Epithelial cell of esophagus (primary cell): ENCODE measurements at regions not wholly inside any gene's neighbourhood (a gene's known extent, or its start where the extent isn't known, plus 50 kb on each side); places are given as distances from the start of the nearest gene placed in this dataset.

ENCODE experiments used
- DNase-seq: peaks from one replicate; pipeline ENCODE4 v3.0.0; 2010; ENCODE audit warnings: low read depth
- H3K4me3 ChIP-seq: 2 replicates; pipeline ENCODE4 v1.5.1; 2011; ENCODE audit warnings: mild to moderate bottlenecking, low read length, control low read depth
- CTCF ChIP-seq: IDR thresholded peaks from 2 replicates; pipeline ENCODE4 v1.5.1; 2011; ENCODE audit warnings: low read depth, mild to moderate bottlenecking, low read length, control low read depth, inconsistent platforms; ENCODE audit not compliant: insufficient read depth; ENCODE audit errors: missing control alignments

DNA sequence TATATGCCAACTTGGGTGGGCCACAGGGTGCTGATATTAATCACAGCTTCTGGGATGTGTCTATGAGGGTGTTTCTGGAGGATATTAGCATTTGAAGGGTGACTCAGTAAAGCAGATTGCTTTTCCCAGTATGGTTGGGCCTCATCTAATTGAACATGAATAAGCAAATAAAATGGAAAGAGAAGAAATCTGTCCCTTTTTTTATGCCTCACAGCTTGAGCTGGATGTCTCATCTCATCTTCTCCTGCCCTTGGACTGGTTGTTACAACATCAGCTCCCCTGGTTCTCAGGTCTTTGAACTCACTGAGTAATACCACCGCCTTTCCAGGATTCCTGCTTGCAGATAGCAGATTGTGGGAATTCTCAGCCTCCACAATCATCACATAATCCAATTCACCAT lies 1149.2 kb downstream of the PCDH18 start:
- TF ChIP-seq CTCF, result no peak
- no peak overlapping the region for H3K4me3 ChIP-seq
- DNase-seq, result peak; percentile 8

- TF ChIP-seq CTCF, result no peak
- H3K4me3 ChIP-seq, result no peak overlapping the region
- no peak for DNase-seq
Observed at GRCh38 chr4:136371231-136371630, 1161.1 kb downstream of the PCDH18 start.

- peak; percentile 32 for DNase-seq
- H3K4me3 ChIP-seq, result no peak overlapping the region
- TF ChIP-seq CTCF, result no peak
Observed at GRCh38 chr4:136369073-136369472, 1163.2 kb downstream of the PCDH18 start.

DNA sequence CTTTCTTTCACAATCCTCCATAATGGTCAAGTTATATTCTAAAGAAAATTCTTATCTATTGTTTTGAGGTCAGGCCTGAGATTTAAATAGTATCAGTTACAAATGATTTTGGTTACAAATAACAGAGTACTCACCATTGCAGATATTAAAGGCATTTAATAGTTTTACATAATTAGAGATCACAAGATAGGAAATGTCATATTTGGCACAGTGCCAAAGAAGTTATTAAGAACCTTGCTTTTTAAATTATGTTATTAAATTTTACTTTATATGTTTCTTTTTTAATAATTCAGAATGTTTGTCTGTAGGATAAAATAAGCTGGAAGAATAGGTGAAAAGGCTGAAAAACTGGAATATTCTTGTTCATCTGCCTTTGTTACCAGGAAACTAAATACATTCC lies 1174.7 kb downstream of the PCDH18 start:
- no peak overlapping the region for H3K4me3 ChIP-seq
- no peak for DNase-seq
- TF ChIP-seq CTCF, result no peak

- H3K4me3 ChIP-seq, result no peak overlapping the region
- no peak for DNase-seq
- no peak for TF ChIP-seq CTCF
Observed at GRCh38 chr4:136355970-136356369, 1176.3 kb downstream of the PCDH18 start.

DNA sequence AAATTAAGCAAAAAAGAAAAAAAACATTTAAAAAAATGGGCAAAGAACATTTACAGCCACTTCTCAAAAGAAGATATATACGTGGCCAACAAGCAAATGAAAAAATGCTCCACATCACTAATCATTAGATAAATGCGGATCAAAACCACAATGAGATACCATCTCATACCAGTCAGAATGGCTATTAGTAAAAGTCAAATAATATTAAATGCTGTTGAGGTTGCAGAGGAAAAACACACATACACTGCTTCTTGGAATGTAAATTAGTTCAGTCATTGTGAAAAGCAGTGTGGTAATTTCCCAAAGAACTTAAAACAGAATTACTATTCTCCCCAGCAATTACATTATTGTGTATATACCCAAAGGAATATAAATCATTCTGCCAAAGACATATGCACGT lies 1189.0 kb downstream of the PCDH18 start:
- DNase-seq, result no peak
- no peak for TF ChIP-seq CTCF
- no peak overlapping the region for H3K4me3 ChIP-seq

GRCh38 chr4:136342666-136343065 lies 1189.6 kb downstream of the PCDH18 start:
- no peak for DNase-seq
- TF ChIP-seq CTCF, result no peak
- H3K4me3 ChIP-seq, result no peak overlapping the region
